HEK293T (cell line): ENCODE measurements at regions not wholly inside any gene's neighbourhood (a gene's known extent, or its start where the extent isn't known, plus 50 kb on each side); places are given as distances from the start of the nearest gene placed in this dataset.
"Not testable (repeated sequence)": the region's sequence is repeated elsewhere in the genome, so short reads cannot be mapped to it uniquely, and the experiment has no call there.

ENCODE experiments used
- BHLHE40 ChIP-seq: fragments of 450-650 bp; IDR thresholded peaks from 2 replicates; pipeline ENCODE4 v1.6.1; 2016; ENCODE audit warnings: mild to moderate bottlenecking, moderate library complexity, borderline replicate concordance
- CTBP1 ChIP-seq: fragments of 450-650 bp; IDR thresholded peaks from 2 replicates; pipeline ENCODE4 v1.6.1; 2016; ENCODE audit warnings: borderline replicate concordance
- ELF4 ChIP-seq: fragments of 450-650 bp; IDR thresholded peaks from 2 replicates; pipeline ENCODE4 v1.6.1; 2017; ENCODE audit warnings: antibody characterized with exemption
- FOXK2 ChIP-seq: fragments of 450-650 bp; IDR thresholded peaks from 2 replicates; pipeline ENCODE4 v1.6.1; 2016; ENCODE audit warnings: mild to moderate bottlenecking
- FOXM1 ChIP-seq: fragments of 450-650 bp; IDR thresholded peaks from 2 replicates; pipeline ENCODE4 v1.6.1; 2017; ENCODE audit warnings: mild to moderate bottlenecking, borderline replicate concordance
- HDGF ChIP-seq: fragments of 450-650 bp; IDR thresholded peaks from 2 replicates; pipeline ENCODE4 v1.6.1; 2017; ENCODE audit warnings: antibody characterized with exemption, borderline replicate concordance
- L3MBTL2 ChIP-seq: fragments of 450-650 bp; conservative IDR thresholded peaks from 2 replicates; pipeline ENCODE4 v1.6.1; 2016; ENCODE audit warnings: mild to moderate bottlenecking
- SP1 ChIP-seq: fragments of 450-650 bp; IDR thresholded peaks from 2 replicates; pipeline ENCODE4 v1.6.1; 2017
- SUZ12 ChIP-seq: fragments of 450-650 bp; IDR thresholded peaks from 2 replicates; pipeline ENCODE4 v1.6.1; 2016; ENCODE audit warnings: mild to moderate bottlenecking

- not testable (repeated sequence) for TF ChIP-seq FOXK2, FOXM1, SP1, L3MBTL2, SUZ12, CTBP1, HDGF, ELF4, BHLHE40
Measured at GRCh38 chr2:192542148-192543066, 347.7 kb upstream of the TMEFF2 start.
